GM18867 (cell line): ENCODE measurements at regions not wholly inside any gene's neighbourhood (a gene's known extent, or its start where the extent isn't known, plus 50 kb on each side); places are given as distances from the start of the nearest gene placed in this dataset.

ENCODE experiments used
- ATAC-seq: cut with Tn5 transposase; IDR thresholded peaks from one replicate; pipeline ENCODE4 v1.9.1; 2021; ENCODE audit warnings: mild to moderate bottlenecking, moderate library complexity; ENCODE audit not compliant: unreplicated experiment

DNA sequence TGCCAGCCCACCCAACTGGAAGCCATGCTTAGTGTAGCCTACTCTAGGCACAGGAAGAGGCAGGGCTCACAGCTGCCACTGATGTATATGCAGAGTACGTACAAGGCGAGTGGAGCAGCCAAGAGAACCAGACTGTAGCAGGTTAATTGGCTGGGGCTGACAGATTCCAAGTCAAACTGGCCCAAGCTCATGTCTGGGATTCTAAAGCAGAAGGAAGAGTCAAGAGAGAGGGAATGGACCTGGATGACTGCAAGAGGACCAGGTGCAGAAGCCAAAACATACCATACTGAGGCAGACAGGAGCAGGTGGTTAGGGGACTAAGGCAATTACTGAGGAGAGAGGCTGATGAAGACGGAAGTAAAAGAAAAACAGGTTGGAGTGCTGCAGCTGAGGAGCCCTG lies 51.3 kb upstream of the LRRN2 start:
- ATAC-seq: no peak

DNA sequence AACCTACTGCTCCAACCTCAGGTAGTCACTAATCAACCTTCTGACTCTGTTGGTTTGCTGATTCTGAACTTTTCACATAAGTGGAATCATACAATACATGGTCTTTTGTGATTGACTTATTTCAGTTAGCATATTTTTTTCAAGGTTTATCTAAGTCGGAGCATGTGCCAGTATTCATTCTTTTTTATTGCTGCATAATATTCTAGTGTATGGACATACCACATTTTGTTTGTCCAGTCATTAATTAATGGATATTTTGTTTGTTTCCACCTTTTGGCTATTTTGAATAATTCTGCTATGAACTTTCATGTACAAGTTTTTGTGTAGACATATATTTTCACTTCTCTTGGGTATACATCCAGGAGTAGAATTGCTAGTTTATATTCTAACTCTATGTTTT lies 53.0 kb upstream of the LRRN2 start:
- ATAC-seq: no peak

DNA sequence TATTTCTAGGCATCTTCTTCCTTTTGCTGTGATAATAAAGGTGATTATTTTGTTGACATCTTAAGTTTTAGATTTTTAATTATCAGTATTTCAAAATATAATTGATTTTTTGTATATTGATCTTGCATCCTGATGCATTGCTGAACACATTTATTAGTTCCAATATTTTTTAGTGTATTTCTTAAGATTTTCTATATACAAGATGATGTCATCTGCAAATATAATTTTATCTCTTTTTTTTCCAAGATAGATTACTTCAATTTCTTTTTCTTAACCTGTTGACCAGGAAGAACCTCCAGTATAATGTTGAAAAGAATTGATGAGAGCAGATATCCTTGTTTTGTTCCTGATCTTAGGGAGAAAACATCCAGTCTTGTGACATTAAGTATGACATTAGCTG lies 54.8 kb upstream of the LRRN2 start:
- ATAC-seq: no peak

DNA sequence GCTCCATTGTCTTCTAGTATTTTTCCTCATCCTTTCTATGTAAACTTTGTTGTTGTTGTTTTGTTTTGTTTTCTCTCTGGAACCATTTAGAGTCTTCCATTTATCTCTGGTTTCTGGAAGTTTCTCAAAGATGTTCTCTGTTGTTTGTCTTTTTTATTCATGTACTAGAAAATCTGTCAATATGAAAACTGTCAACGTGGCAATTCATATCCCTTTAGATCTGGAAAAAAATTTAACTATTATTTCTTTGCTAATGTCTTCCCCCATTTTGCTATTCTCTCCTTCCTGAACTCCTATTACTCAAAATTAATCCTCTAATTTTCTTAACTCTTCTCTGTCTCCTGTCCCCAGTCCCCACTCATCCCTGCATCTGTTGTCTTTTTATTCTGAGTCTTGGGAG lies 55.9 kb upstream of the LRRN2 start:
- ATAC-seq: no peak

DNA sequence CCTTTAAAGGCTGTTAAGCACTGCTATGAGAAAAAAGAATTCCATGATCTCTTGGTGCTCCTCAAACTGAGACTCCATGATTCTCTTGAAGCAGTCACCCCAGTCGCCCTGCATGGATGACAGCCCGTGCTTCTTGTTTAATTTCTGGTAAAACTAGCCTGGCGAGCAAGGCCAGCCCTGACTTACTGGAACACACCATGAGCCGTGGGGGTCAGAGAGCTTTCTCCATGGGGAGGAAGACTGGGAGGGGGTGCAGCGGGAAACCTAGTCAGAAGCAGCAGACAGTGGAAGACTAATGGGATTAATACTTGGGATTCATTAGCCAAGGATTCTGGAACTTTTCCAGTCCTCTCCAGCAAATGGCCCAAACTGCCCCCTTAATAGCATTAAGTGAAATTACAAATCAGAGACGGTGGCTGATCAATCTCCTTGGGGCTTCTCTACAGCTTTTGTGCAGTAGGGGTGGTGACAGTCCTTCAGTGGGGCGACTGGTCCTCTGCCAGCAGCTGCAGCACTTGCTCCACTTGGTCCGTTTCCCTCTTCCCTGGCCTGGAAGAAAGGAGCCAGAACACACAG lies 57.2 kb upstream of the LRRN2 start:
- ATAC-seq: no peak

DNA sequence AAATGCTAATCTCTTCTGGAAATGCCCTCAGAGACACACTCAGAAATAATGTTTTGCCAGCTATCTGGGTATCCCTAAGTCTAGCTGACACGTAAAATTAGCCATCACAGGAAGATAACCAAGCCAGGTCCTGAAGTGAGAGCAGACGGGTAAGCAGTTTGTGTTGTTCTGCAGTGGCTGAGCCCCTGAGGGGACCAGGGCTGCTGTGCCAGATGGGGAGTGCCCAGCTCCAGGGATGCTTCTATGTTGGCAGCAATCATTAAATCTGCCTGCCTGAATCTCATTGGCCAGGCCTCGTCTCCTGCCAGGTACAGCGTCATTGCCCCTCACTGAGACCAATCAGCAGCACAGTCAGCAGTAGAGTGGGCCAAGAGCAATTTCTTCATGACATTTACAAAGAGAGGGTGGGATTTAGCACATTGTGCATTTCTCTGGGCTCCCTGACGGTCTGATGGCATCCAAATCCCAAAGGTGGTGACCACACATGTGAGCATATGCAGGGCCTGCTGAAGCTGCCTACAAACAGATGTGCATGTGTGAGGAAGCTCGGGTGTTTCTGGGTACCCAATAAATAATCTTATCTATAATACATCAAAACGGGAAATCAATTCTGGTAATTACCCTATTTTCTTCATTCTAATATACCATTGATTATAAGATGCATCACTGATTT lies 58.7 kb upstream of the LRRN2 start:
- no peak for ATAC-seq

- ATAC-seq: no peak
Observed at GRCh38 chr1:204746838-204747442, 61.4 kb upstream of the LRRN2 start.

DNA sequence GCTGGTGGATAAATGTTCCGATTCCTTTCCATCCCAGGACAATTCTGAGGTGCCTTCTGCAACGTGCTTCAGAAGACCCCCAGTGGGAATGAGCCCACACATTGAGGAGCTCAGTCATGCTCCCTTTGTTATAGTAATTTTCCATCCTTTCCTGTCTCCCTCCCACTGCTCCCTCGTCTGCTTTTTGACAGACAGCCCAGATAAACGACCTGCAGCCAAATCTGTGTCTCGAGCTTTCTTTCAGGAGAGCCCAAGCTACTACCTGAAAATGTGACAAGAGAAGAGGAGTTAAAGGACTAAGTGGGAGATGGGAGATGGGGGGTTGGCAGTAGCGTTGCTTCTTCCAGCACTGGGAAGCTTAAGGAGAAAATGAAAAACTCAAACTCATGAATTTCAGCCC lies 65.9 kb upstream of the LRRN2 start:
- no peak for ATAC-seq

GRCh38 chr1:204751883-204752687 lies 66.5 kb upstream of the LRRN2 start:
- ATAC-seq: no peak

DNA sequence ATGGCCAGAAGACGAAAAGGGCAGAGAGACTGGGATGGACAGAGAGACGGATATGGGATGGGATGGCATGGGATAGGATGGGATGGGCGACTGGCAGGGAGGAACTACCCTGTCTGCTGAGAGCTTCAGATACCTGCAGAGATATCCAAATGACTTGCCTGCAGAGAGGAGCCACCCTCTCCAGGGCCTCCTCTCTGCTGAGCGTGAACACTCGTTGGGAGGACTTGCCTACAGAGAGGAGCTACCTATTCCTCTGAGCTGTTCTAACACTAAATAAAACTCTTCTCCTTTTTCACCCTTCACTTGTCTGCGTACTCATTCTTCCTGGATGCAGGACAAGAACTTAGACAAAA lies 67.1 kb upstream of the LRRN2 start:
- ATAC-seq: no peak

GRCh38 chr1:204754821-204755220 lies 69.3 kb upstream of the LRRN2 start:
- no peak for ATAC-seq

- no peak for ATAC-seq
Observed at GRCh38 chr1:204756349-204756748, 70.8 kb upstream of the LRRN2 start.

GRCh38 chr1:204756811-204757210 lies 71.3 kb upstream of the LRRN2 start:
- ATAC-seq: no peak

DNA sequence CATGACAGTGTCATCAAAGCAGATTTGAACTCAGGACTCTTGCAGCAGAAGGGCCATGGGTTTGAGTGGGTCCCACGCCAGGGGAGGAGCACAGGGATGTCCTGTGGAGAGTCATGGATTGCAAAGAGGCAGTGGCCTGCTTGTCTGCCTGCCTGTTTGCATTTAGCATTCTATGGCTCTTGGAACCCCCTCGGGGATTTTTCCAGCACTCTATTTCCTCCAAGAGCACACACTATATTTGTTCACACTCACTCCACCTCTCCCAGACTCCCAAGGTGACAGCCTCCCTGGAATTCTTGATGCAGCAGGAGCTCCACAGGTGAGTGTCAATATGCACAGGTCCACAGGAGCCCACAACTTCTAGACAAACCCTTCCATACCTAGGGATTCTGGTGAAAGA lies 73.1 kb upstream of the LRRN2 start:
- ATAC-seq: no peak

GRCh38 chr1:204760350-204760749 lies 74.8 kb upstream of the LRRN2 start:
- ATAC-seq: no peak

GRCh38 chr1:204760757-204761156 lies 75.2 kb upstream of the LRRN2 start:
- ATAC-seq: no peak

DNA sequence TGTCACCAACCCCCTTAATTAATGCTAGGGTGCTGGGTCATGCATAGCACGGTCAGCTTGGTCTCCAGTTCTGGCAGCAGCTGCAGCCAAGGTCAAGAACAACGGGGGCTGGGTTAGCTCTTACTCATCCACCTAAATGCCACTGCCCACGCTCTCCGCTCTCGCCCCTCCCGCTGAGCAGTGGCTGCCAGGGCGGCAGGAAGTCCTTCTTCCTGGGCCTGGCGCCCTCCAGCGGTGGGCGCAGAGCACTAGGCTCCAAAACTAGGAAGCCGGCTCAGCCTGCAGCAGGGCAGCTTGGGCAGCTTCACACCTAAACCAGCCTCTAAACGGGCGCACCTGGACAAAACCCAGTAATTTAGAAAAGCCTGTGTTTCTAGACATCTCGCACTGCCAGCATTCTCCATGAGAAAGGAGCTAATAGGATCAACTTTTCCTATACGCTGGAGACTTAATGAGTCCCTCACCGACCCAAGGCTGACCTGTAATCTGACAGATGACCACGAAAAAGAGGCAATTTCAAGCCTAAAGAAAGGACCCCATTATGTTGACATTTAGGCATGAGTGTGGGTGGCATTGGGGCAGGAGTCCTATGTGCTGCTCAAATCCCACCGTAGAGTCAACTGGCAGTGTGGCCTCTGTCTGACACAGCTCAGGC lies 78.4 kb upstream of the LRRN2 start:
- peak; percentile 86 for ATAC-seq

DNA sequence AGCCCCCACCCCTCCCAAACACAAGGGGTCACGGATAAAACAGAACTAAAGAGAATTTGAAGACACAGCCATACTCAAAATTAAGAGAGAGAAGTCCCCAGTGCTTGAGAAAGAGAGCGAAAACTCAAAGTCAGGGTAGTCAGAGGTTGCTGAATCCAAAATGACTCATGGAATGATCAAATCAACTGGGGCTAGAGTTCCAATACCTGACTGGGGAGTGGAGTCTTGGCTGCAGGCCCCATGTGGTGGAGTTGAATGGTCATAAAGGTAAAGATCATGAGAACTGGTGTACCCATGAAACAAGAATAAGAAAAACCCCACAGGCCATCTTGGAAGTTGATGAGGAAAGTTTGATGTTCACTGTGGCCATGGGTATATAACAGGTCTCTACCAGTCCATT lies 84.5 kb upstream of the LRRN2 start:
- no peak for ATAC-seq

DNA sequence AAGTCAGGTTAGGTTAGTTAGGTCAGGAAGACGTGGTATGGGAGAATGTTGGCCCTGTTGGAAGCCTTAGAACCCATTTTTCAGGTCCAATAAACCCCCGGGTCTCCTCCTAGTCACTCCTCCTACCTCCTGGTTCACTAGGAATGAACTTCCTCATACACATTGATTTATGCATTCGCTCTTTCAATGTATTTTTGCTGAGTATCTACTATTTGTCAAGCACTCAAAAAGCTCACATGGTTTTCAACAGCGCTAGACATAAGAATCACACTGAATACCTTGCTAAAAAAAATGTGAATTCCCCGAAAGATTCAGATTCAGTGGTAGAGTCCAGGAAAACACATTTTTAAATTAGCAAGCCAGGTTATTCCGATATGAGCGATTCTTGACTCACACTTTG lies 85.8 kb upstream of the LRRN2 start:
- no peak for ATAC-seq

DNA sequence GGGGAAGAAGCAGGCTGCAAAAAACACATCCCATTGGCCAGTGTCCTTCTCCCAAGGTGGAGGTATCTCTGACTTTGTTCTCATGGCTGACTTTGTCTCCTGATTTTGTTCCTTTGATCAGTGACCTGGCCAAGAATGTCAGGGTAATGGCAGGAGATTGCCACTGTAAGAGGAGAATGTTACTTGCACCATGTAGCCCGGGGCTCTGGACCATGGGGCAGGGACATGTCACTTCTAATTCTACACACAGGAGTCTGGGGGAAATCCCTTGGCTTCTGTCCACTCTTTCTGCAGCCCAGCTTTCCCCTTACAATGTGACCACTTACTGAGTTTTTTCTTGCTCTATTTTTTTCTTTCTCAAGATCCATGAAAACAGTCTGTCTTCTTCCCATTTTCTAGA lies 87.7 kb upstream of the LRRN2 start:
- ATAC-seq: no peak

DNA sequence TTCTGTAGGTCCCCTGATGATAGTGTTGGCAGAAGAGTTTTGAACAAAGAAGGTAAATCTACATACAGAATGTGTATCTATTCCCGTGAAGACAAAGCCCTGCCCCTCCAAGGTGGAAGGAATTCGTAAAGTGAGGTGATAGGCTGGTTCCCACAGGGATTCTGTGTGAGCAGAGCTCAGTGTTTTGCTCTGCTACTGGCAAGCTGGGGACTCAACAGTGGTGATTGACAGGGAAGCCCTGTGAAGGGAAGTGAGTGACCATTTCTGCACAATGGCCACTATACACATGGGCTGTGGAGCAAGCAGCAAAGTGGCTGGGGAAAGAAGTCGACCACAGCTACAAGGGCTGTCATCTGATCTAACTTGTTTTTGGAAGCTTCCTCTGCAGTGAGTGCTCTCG lies 90.0 kb upstream of the LRRN2 start:
- no peak for ATAC-seq

- ATAC-seq: no peak
Observed at GRCh38 chr1:204777591-204777990, 92.1 kb upstream of the LRRN2 start.
